GM12878 (cell line): ENCODE measurements at regions not wholly inside any gene's neighbourhood (a gene's known extent, or its start where the extent isn't known, plus 50 kb on each side); places are given as distances from the start of the nearest gene placed in this dataset.

ENCODE experiments used
- ATF3 ChIP-seq: IDR thresholded peaks from 2 replicates; pipeline ENCODE4 v1.6.1; 2011; ENCODE audit warnings: low read depth, mild to moderate bottlenecking, low read length, moderate library complexity, borderline replicate concordance; ENCODE audit errors: extremely low read depth
- CTCF ChIP-seq, 3 experiments: IDR thresholded peaks in 2 of 3; conservative IDR thresholded peaks in 1 of 3; 2 replicates each; pipeline ENCODE4 v1.5.1; 2011; ENCODE audit warnings: low read depth in 3 of 3, low read length in 3 of 3, mild to moderate bottlenecking in 3 of 3, control low read depth in 2 of 3, moderate library complexity in 2 of 3, inconsistent platforms in 1 of 3, mixed read lengths in 1 of 3; ENCODE audit not compliant: control insufficient read depth in 2 of 3, insufficient read depth in 1 of 3; ENCODE audit errors: extremely low read depth in 1 of 3
- CUX1 ChIP-seq: IDR thresholded peaks from 2 replicates; pipeline ENCODE4 v1.6.1; 2012; ENCODE audit warnings: improper control_type of control experiment, low read depth, low read length; ENCODE audit not compliant: insufficient replicate concordance
- EZH2 ChIP-seq: IDR thresholded peaks from 2 replicates; pipeline ENCODE4 v1.6.1; 2012; ENCODE audit warnings: low read depth, mild to moderate bottlenecking, control low read depth, inconsistent platforms, low read length, borderline replicate concordance; ENCODE audit not compliant: control insufficient read depth
- MAX ChIP-seq: IDR thresholded peaks from 2 replicates; pipeline ENCODE4 v1.6.1; 2012; ENCODE audit warnings: low read depth, low read length, improper control_type of control experiment
- NR2C1 ChIP-seq: fragments of 450-650 bp; IDR thresholded peaks from 2 replicates; pipeline ENCODE4 v1.6.1; 2017; ENCODE audit warnings: antibody characterized with exemption, mild to moderate bottlenecking, moderate library complexity
- PML ChIP-seq: IDR thresholded peaks from 2 replicates; pipeline ENCODE4 v1.6.1; 2012; ENCODE audit warnings: low read length, inconsistent platforms
- SIX5 ChIP-seq: IDR thresholded peaks from 2 replicates; pipeline ENCODE4 v1.6.1; 2011; ENCODE audit warnings: mild to moderate bottlenecking, low read depth, low read length, moderate library complexity; ENCODE audit not compliant: severe bottlenecking
- SP1 ChIP-seq: IDR thresholded peaks from one replicate; pipeline ENCODE4 v1.6.1; 2011; ENCODE audit warnings: low read depth, low read length
- SPI1 ChIP-seq: IDR thresholded peaks from 2 replicates; pipeline ENCODE4 v1.6.1; 2011; ENCODE audit warnings: low read depth, mild to moderate bottlenecking, low read length, moderate library complexity, borderline replicate concordance; ENCODE audit not compliant: insufficient read depth
- TAF1 ChIP-seq: IDR thresholded peaks from 2 replicates; pipeline ENCODE4 v1.6.1; 2011; ENCODE audit warnings: mild to moderate bottlenecking, low read depth, low read length, borderline replicate concordance
- TBL1XR1 ChIP-seq: IDR thresholded peaks from 2 replicates; pipeline ENCODE4 v1.6.1; 2012; ENCODE audit warnings: low read depth, low read length, improper control_type of control experiment
- YY1 ChIP-seq: IDR thresholded peaks from 2 replicates; pipeline ENCODE4 v1.6.1; 2011; ENCODE audit warnings: low read depth, mild to moderate bottlenecking, low read length
- ZNF274 ChIP-seq: IDR thresholded peaks from one replicate; pipeline ENCODE4 v1.8.0; 2011; ENCODE audit not compliant: insufficient read length, insufficient read depth

GRCh38 chr15:39267685-39268084, 313.2 kb upstream of the THBS1 start:
- TF ChIP-seq TAF1, result no peak
- no peak for TF ChIP-seq NR2C1
- no peak for TF ChIP-seq MAX
- no peak for TF ChIP-seq EZH2
- no peak for TF ChIP-seq PML
- TF ChIP-seq SPI1, result no peak
- no peak for TF ChIP-seq CUX1
- TF ChIP-seq CTCF (IDR thresholded peaks at IDR 0.05 in 2 of 3, conservative IDR thresholded peaks at IDR 0.05 in 1 of 3; ENCODE audit: control insufficient read depth in 2 of 3, extremely low read depth in 1 of 3, insufficient read depth in 1 of 3, low read depth in 3 of 3, low read length in 3 of 3), result no peak
- no peak for TF ChIP-seq TBL1XR1
- no peak for TF ChIP-seq ZNF274
- no peak for TF ChIP-seq SP1
- TF ChIP-seq ATF3, result no peak
- TF ChIP-seq YY1, result no peak
- no peak for TF ChIP-seq SIX5
